B cell (primary cell): ENCODE measurements at regions not wholly inside any gene's neighbourhood (a gene's known extent, or its start where the extent isn't known, plus 50 kb on each side); places are given as distances from the start of the nearest gene placed in this dataset.

Source experiments
- ATAC-seq: fragments of 200-7000 bp; cut with Tn5 transposase; one replicate; pipeline ENCODE4 v1.10.0; 2021; ENCODE audit warnings: low read depth, mild to moderate bottlenecking, moderate number of reproducible peaks, moderate library complexity
- CTCF ChIA-PET: fragments of 350-600 bp; sonication (Branson Sonifier 250); formaldehyde crosslinking; loops from one replicate; lab custom pipeline; 2021; ENCODE audit warnings: antibody characterized with exemption, inconsistent platforms; lab: Charles Lee
- POLR2A ChIA-PET: fragments of 350-600 bp; sonication (Branson Sonifier 250); formaldehyde crosslinking; loops from one replicate; lab custom pipeline; 2021; ENCODE audit warnings: antibody characterized with exemption; lab: Charles Lee
- DNase-seq: peaks from one replicate; pipeline ENCODE4 v3.0.0; 2013
- H2AFZ ChIP-seq: 2 replicates; pipeline ENCODE4 v1.6.1; 2012; ENCODE audit warnings: mild to moderate bottlenecking, low read depth, low read length; ENCODE audit not compliant: insufficient read depth, poor library complexity, severe bottlenecking
- H3K27ac ChIP-seq, 2 donors: 1 replicate in 1 of 2; 2 replicates in 1 of 2; pipeline ENCODE4 v1.5.1; 2012 to 2013; ENCODE audit warnings: low read length in 2 of 2, mild to moderate bottlenecking in 2 of 2, moderate library complexity in 1 of 2
- H3K27me3 ChIP-seq, 4 experiments: fragments of 200-600 bp in 1 of 4; sonication (generic) in 1 of 4; replicated peaks in 1 of 4; 1 replicate in 2 of 4; 2 replicates in 2 of 4; pipeline versions ENCODE4 v1.6.1 to v1.7.0; 2013 to 2016; ENCODE audit warnings: low read length in 3 of 4, mild to moderate bottlenecking in 2 of 4, mixed read lengths in 1 of 4, moderate library complexity in 1 of 4; ENCODE audit not compliant: insufficient read depth in 4 of 4, control insufficient read depth in 3 of 4; ENCODE audit errors: control extremely low read depth in 1 of 4
- H3K36me3 ChIP-seq, 2 experiments: replicated peaks in 1 of 2; 1 replicate in 1 of 2; 2 replicates in 1 of 2; pipeline versions ENCODE4 v1.6.1 to v1.7.1; 2013; ENCODE audit warnings: low read length in 1 of 2; ENCODE audit not compliant: insufficient read depth in 2 of 2, control insufficient read depth in 1 of 2; ENCODE audit errors: control extremely low read depth in 1 of 2, extremely low read depth in 1 of 2
- H3K4me1 ChIP-seq, 2 donors: fragments of 200-600 bp in 1 of 2; sonication (generic) in 1 of 2; 1 replicate in 1 of 2; 2 replicates in 1 of 2; pipeline versions ENCODE4 v1.5.1 to v1.6.1; 2013 to 2017; ENCODE audit warnings: low read length in 2 of 2; ENCODE audit not compliant: control insufficient read depth in 2 of 2, insufficient read depth in 2 of 2
- H3K4me2 ChIP-seq: replicated peaks from 2 replicates; pipeline ENCODE3; 2012; ENCODE audit warnings: mild to moderate bottlenecking, low read depth, low read length; ENCODE audit not compliant: poor library complexity, severe bottlenecking
- H3K4me3 ChIP-seq, 5 experiments: fragments of 200-600 bp in 1 of 5; sonication (generic) in 1 of 5; 1 replicate in 3 of 5; 2 replicates in 2 of 5; pipeline versions ENCODE4 v1.5.1 to v1.7.0; 2011 to 2016; ENCODE audit warnings: low read length in 4 of 5, mild to moderate bottlenecking in 4 of 5, low read depth in 2 of 5, control low read depth in 1 of 5, moderate library complexity in 1 of 5; ENCODE audit not compliant: insufficient read depth in 1 of 5; ENCODE audit errors: control extremely low read depth in 1 of 5, extremely low read depth in 1 of 5
- H3K79me2 ChIP-seq: fragments of 200-600 bp; sonication (generic); one replicate; pipeline ENCODE4 v1.6.0; 2016; ENCODE audit warnings: low read length; ENCODE audit not compliant: control insufficient read depth, insufficient read depth
- H3K9ac ChIP-seq: fragments of 200-600 bp; sonication (generic); 2 replicates; pipeline ENCODE4 v1.6.1; 2017; ENCODE audit warnings: mild to moderate bottlenecking, low read length, moderate library complexity
- H3K9me3 ChIP-seq, 3 donors: one replicate each; pipeline versions ENCODE4 v1.6.1 to v1.7.1; 2013; ENCODE audit warnings: low read length in 2 of 3; ENCODE audit not compliant: control insufficient read depth in 2 of 3, insufficient read depth in 1 of 3; ENCODE audit errors: control extremely low read depth in 1 of 3
- H4K20me1 ChIP-seq: 2 replicates; pipeline ENCODE4 v1.6.0; 2012; ENCODE audit warnings: mild to moderate bottlenecking, low read length; ENCODE audit not compliant: insufficient read depth, control insufficient read depth, poor library complexity, severe bottlenecking
- H3K27ac Mint-ChIP-seq: one replicate; pipeline ENCODE4 v1.8.0; 2021; ENCODE audit warnings: mixed read lengths
- H3K27me3 Mint-ChIP-seq: one replicate; pipeline ENCODE4 v1.8.0; 2021; ENCODE audit warnings: mixed read lengths
- H3K4me1 Mint-ChIP-seq: one replicate; pipeline ENCODE4 v1.8.0; 2021; ENCODE audit warnings: mixed read lengths
- H3K4me3 Mint-ChIP-seq: one replicate; pipeline ENCODE4 v1.8.0; 2021; ENCODE audit warnings: mixed read lengths
- H3K9me3 Mint-ChIP-seq: one replicate; pipeline ENCODE4 v1.8.0; 2022; ENCODE audit warnings: mixed read lengths; ENCODE audit not compliant: insufficient read depth
- EZH2 ChIP-seq: IDR thresholded peaks from 2 replicates; pipeline ENCODE4 v1.6.1; 2012; ENCODE audit warnings: borderline replicate concordance, low read depth, mild to moderate bottlenecking, moderate library complexity, low read length; ENCODE audit not compliant: insufficient read depth, poor library complexity, severe bottlenecking
- WGBS: methylation state at CpG from one replicate; pipeline ENCODE4 v1.1.5; 2013; ENCODE audit warnings: missing lambda C conversion rate; ENCODE audit not compliant: insufficient coverage; 5-methylcytosine and 5-hydroxymethylcytosine counted together
- intact Hi-C: fragments of 100-400 bp; cut with micrococcal nuclease; formaldehyde crosslinking; loops from one replicate; pipeline ENCODE4 v1.10.0; 2022
- TF ChIP-seq, protein P1 (sequence below): fragments of 200-600 bp; IDR thresholded peaks from one replicate; pipeline ENCODE4 v1.8.0; 2022; ENCODE audit warnings: antibody characterized with exemption, mild to moderate bottlenecking

DNA sequence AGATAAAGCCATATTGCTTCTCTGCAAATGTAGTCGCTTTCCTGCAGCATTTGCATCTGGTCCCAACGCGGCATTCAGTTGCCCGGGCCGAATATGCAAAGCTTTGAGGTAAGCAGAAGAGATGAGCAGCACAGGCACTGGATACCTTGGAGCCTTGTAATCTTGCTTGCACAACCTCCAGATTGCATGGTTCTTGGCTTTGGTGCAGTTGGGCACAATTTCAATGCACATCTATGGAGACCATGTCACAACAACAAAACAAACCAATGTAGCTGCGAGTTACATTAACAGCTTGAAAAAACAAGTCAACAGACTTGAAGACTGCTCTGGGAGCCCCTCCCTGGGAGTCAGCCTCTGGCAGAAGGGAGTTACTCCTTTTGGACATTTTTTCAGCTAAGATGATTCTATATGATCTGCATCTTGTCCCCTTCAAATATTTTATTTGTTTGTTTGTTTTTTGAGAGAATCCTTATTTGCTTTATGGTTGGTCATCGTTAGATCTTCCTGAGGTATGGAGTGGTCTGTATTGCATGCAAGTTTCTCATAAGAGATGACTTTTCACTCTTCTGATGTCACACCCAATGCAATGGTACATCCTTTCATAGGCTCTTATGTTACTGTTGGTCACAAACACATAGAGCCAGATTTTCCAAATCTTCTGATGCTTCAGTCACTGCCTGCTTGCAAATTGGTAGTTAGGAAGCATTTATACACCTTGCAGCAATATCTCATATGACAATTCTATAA, 113.5 kb downstream of the EFEMP1 start:
- Histone ChIP-seq H2AFZ (no peak overlapping the region), H3K79me2 (no peaks in the 10 kb centered on the region), H4K20me1 (no peaks in the 10 kb centered on the region), H3K36me3 (no peaks in the 10 kb centered on the region), H3K4me3 (no peak overlapping the region), H3K4me1 (no peaks in the 10 kb centered on the region), H3K9me3 (peaks cover 0 to 3% (median 0%) of the 10 kb centered on the region in 3 donors), H3K4me2 (no peak overlapping the region), H3K27me3 (no peaks in the 10 kb centered on the region), H3K27ac (no peak overlapping the region), H3K9ac (no peak overlapping the region)
- DNase-seq (no peak), ATAC-seq (no peak)
- H3K4me1 Mint-ChIP-seq = no peaks in the 10 kb centered on the region
- H3K4me3 Mint-ChIP-seq = no peak overlapping the region
- no peak overlapping the region for H3K27ac Mint-ChIP-seq
- H3K9me3 Mint-ChIP-seq = no peaks in the 10 kb centered on the region
- H3K27me3 Mint-ChIP-seq = peaks cover 15% of the 10 kb centered on the region
- no peak for TF ChIP-seq EZH2
- TF ChIP-seq, protein P1, sequence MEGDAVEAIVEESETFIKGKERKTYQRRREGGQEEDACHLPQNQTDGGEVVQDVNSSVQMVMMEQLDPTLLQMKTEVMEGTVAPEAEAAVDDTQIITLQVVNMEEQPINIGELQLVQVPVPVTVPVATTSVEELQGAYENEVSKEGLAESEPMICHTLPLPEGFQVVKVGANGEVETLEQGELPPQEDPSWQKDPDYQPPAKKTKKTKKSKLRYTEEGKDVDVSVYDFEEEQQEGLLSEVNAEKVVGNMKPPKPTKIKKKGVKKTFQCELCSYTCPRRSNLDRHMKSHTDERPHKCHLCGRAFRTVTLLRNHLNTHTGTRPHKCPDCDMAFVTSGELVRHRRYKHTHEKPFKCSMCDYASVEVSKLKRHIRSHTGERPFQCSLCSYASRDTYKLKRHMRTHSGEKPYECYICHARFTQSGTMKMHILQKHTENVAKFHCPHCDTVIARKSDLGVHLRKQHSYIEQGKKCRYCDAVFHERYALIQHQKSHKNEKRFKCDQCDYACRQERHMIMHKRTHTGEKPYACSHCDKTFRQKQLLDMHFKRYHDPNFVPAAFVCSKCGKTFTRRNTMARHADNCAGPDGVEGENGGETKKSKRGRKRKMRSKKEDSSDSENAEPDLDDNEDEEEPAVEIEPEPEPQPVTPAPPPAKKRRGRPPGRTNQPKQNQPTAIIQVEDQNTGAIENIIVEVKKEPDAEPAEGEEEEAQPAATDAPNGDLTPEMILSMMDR = no peak
- ChIA-PET POLR2A (no interaction called here), CTCF (no interaction called here)
- intact Hi-C loops = no loop called here
- 55% methylated on average over 6 of the region's 7 CpGs for WGBS

DNA sequence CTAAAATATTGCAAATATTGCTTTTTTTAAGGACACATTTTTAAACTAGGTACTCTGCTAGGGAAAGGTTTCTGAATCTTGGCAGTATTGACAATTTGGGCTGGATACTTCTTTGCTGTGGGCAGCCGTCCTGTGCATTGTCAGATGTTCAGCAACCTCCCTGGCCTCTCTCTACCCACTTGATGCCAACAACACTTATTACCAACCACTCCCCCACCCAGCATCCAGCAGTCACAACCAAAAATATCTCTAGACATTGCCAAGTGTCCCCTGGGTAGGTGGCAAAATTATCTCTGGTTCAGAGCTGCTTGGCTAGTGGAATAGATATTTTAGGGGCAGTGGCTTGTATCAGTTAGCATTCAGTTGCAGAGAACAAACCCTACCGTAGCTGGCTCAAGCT, 114.3 kb upstream of the PNPT1 start:
- intact Hi-C loops = no loop called here
- H2AFZ ChIP-seq = no peak overlapping the region
- CTCF ChIA-PET = no interaction called here
- H3K9ac ChIP-seq = no peak overlapping the region
- ATAC-seq = no peak
- H3K27me3 ChIP-seq = no peaks in the 10 kb centered on the region
- POLR2A ChIA-PET = no interaction called here
- no peak overlapping the region for H3K27ac ChIP-seq
- H3K4me2 ChIP-seq = no peak overlapping the region
- no peak overlapping the region for H3K27ac Mint-ChIP-seq
- H3K9me3 ChIP-seq = no peaks in the 10 kb centered on the region
- no peaks in the 10 kb centered on the region for H3K36me3 ChIP-seq
- no peaks in the 10 kb centered on the region for H3K9me3 Mint-ChIP-seq
- H4K20me1 ChIP-seq = no peaks in the 10 kb centered on the region
- H3K27me3 Mint-ChIP-seq = peaks cover 15% of the 10 kb centered on the region
- H3K4me3 ChIP-seq = no peak overlapping the region
- H3K79me2 ChIP-seq = no peaks in the 10 kb centered on the region
- 92% methylated on average over 2 of the region's 2 CpGs for WGBS
- H3K4me3 Mint-ChIP-seq = no peak overlapping the region
- no peak for DNase-seq
- no peak for TF ChIP-seq EZH2
- TF ChIP-seq, protein P1 = no peak
- no peaks in the 10 kb centered on the region for H3K4me1 ChIP-seq
- H3K4me1 Mint-ChIP-seq = no peaks in the 10 kb centered on the region
